ENCODE measurements at regions not wholly inside any gene's neighbourhood (a gene's known extent, or its start where the extent isn't known, plus 50 kb on each side); places are given as distances from the start of the nearest gene placed in this dataset.

DNA sequence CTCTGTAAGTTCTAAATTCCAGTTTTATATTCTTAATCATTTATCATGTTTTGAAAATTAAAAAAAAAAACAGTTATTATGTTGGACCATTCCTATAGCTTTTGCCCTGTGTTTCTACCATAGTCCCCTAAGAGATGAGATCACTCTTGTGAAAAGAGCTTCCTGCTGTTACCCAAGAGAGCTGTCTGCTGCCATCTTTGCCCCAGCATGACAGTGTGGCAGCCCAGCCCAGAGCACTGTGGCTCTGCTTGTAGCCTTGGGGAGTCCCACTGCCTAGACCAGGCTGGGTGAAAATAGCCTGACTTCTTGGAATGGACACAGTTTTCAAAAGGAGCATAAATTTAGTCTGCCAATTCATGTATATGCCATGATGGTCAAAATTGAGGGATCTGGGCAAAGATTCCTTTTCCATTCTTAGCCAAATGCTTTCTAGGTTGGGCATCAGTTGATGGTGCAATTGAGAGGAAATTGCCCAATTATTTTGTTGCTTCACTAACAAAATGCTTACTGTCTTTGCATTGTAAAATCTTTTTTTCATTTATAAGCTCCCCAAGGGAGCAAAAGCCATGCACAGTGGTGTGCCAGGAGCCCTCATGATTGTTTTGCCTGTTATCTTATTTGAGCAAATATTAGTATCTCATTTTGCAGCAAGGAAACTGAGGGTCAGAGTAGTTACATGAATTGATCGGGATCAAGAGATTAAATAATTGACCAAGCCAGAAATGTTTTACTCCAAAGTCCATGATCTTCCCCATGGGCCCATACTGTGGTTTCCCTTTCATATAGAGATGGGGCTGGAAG, 72.8 kb downstream of the ETS2 start:
- TF ChIP-seq CTCF (IDR thresholded peaks at IDR 0.05; ENCODE audit: low read depth, low read length, poor library complexity, severe bottlenecking): no peak
- no peak for TF ChIP-seq EZH2phosphoT487 (IDR thresholded peaks at IDR 0.05; ENCODE audit: borderline replicate concordance, low read length)
